SU-DHL-6 (cell line): ENCODE measurements at regions not wholly inside any gene's neighbourhood (a gene's known extent, or its start where the extent isn't known, plus 50 kb on each side); places are given as distances from the start of the nearest gene placed in this dataset.

Source experiments
- EZH2phosphoT487 ChIP-seq: fragments of 200-600 bp; sonication (generic), shearing (Covaris generic); conservative IDR thresholded peaks from 2 replicates; pipeline ENCODE4 v1.6.1; 2018; ENCODE audit warnings: mild to moderate bottlenecking, antibody characterized with exemption, low read length, moderate library complexity, mixed read lengths
- TF ChIP-seq, protein P1 (sequence below): fragments of 200-600 bp; sonication (generic); IDR thresholded peaks from one replicate; pipeline ENCODE4 v1.5.1; 2017; ENCODE audit warnings: antibody characterized with exemption, mild to moderate bottlenecking, low read length, moderate library complexity; ENCODE audit not compliant: insufficient read depth, poor library complexity, severe bottlenecking

DNA sequence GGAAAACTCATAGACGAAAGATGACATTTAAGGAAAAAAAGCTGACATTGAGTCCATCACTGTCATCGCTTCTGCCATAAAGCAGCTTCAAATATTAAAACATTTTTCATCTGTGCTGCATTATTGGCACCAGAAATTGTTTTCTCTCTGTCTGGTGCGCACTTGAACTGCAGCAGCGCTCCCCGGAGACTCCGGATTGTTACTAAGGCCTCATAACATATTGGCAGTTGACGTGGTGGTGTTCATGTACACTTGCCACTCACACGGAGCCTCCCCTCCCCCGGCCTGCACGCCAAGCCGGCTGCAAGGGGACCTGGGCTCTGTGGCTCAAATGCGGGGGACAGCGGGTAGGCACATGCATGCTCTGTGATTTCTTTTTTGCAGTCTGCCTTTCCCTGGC is 203.2 kb downstream of the TSHZ3 start:
- TF ChIP-seq, protein P1, sequence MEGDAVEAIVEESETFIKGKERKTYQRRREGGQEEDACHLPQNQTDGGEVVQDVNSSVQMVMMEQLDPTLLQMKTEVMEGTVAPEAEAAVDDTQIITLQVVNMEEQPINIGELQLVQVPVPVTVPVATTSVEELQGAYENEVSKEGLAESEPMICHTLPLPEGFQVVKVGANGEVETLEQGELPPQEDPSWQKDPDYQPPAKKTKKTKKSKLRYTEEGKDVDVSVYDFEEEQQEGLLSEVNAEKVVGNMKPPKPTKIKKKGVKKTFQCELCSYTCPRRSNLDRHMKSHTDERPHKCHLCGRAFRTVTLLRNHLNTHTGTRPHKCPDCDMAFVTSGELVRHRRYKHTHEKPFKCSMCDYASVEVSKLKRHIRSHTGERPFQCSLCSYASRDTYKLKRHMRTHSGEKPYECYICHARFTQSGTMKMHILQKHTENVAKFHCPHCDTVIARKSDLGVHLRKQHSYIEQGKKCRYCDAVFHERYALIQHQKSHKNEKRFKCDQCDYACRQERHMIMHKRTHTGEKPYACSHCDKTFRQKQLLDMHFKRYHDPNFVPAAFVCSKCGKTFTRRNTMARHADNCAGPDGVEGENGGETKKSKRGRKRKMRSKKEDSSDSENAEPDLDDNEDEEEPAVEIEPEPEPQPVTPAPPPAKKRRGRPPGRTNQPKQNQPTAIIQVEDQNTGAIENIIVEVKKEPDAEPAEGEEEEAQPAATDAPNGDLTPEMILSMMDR = no peak
- no peak for TF ChIP-seq EZH2phosphoT487
